ENCODE measurements at regions not wholly inside any gene's neighbourhood (a gene's known extent, or its start where the extent isn't known, plus 50 kb on each side); places are given as distances from the start of the nearest gene placed in this dataset.

DNA sequence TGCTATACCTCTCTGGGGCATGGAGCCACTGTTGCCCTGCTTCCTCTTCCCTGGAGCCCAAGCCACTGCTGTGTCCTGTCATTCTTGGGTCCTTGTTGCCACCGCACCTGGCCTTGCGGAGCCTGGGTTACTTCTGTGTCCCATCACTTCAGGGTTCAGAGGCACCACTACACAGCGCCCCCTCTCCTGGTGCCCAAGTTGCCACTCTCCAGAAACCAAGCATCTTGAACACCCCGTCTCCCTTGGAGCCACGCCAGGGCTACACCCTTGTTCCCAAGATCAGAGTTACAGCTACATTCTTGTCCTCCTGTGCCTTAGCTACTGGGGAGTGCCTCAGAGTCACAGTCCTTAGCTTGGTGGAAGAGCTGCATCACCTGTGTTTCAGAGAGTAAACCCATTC lies 147.2 kb upstream of the CD180 start:
- Histone ChIP-seq H3K79me2 (ENCODE audit: insufficient read depth, low read length) (no peaks in the 10 kb centered on the region), H3K27me3 (ENCODE audit: insufficient read depth, low read length) (peaks cover 8% of the 10 kb centered on the region; the same call in 1 of the 2 replicates), H3K27ac (ENCODE audit: low read depth, low read length) (no peak overlapping the region), H2AFZ (ENCODE audit: low read depth, low read length, poor library complexity, severe bottlenecking) (no peak overlapping the region), H3K9me3 (ENCODE audit: control insufficient read depth in 1 of 2, insufficient read depth in 1 of 2, low read depth in 1 of 2, low read length in 2 of 2) (no peaks in the 10 kb centered on the region), H3K36me3 (ENCODE audit: control insufficient read depth in 1 of 2, insufficient read depth in 2 of 2, low read length in 2 of 2) (no peaks in the 10 kb centered on the region), H3K4me3 (replicated peaks in 1 of 2; ENCODE audit: low read depth in 1 of 2, low read length in 2 of 2) (no peak overlapping the region), H3K4me2 (ENCODE audit: low read length) (no peak overlapping the region), H4K20me1 (ENCODE audit: insufficient read depth) (no peaks in the 10 kb centered on the region), H3K9me2 (ENCODE audit: insufficient read depth) (no peaks in the 10 kb centered on the region), H3K4me1 (ENCODE audit: control insufficient read depth in 1 of 2, insufficient read depth in 2 of 2, low read length in 2 of 2) (no peaks in the 10 kb centered on the region), H3K9ac (ENCODE audit: low read length) (no peak overlapping the region)
- DNase-seq (ENCODE audit: low read depth, low spot score), result no peak
- TF ChIP-seq ATF3 (IDR thresholded peaks at IDR 0.05), result no peak
- TF ChIP-seq, protein P1, sequence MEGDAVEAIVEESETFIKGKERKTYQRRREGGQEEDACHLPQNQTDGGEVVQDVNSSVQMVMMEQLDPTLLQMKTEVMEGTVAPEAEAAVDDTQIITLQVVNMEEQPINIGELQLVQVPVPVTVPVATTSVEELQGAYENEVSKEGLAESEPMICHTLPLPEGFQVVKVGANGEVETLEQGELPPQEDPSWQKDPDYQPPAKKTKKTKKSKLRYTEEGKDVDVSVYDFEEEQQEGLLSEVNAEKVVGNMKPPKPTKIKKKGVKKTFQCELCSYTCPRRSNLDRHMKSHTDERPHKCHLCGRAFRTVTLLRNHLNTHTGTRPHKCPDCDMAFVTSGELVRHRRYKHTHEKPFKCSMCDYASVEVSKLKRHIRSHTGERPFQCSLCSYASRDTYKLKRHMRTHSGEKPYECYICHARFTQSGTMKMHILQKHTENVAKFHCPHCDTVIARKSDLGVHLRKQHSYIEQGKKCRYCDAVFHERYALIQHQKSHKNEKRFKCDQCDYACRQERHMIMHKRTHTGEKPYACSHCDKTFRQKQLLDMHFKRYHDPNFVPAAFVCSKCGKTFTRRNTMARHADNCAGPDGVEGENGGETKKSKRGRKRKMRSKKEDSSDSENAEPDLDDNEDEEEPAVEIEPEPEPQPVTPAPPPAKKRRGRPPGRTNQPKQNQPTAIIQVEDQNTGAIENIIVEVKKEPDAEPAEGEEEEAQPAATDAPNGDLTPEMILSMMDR (IDR thresholded peaks at IDR 0.05 in 2 of 3, conservative IDR thresholded peaks at IDR 0.05 in 1 of 3; ENCODE audit: borderline replicate concordance in 1 of 3, insufficient read depth in 1 of 3, low read depth in 2 of 3, low read length in 2 of 3), result no peak
- TF ChIP-seq CEBPB (IDR thresholded peaks at IDR 0.05; ENCODE audit: low read depth), result no peak
- no peak for TF ChIP-seq ZFX (IDR thresholded peaks at IDR 0.05)
- TF ChIP-seq, protein P2, sequence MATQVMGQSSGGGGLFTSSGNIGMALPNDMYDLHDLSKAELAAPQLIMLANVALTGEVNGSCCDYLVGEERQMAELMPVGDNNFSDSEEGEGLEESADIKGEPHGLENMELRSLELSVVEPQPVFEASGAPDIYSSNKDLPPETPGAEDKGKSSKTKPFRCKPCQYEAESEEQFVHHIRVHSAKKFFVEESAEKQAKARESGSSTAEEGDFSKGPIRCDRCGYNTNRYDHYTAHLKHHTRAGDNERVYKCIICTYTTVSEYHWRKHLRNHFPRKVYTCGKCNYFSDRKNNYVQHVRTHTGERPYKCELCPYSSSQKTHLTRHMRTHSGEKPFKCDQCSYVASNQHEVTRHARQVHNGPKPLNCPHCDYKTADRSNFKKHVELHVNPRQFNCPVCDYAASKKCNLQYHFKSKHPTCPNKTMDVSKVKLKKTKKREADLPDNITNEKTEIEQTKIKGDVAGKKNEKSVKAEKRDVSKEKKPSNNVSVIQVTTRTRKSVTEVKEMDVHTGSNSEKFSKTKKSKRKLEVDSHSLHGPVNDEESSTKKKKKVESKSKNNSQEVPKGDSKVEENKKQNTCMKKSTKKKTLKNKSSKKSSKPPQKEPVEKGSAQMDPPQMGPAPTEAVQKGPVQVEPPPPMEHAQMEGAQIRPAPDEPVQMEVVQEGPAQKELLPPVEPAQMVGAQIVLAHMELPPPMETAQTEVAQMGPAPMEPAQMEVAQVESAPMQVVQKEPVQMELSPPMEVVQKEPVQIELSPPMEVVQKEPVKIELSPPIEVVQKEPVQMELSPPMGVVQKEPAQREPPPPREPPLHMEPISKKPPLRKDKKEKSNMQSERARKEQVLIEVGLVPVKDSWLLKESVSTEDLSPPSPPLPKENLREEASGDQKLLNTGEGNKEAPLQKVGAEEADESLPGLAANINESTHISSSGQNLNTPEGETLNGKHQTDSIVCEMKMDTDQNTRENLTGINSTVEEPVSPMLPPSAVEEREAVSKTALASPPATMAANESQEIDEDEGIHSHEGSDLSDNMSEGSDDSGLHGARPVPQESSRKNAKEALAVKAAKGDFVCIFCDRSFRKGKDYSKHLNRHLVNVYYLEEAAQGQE (IDR thresholded peaks at IDR 0.05; ENCODE audit: low read depth), result no peak
- TF ChIP-seq POLR2AphosphoS5 (IDR thresholded peaks at IDR 0.05; ENCODE audit: low read depth, low read length), result no peak
- TF ChIP-seq RAD21 (IDR thresholded peaks at IDR 0.05; ENCODE audit: low read depth), result no peak
- TF ChIP-seq YY1 (IDR thresholded peaks at IDR 0.05; ENCODE audit: extremely low read depth, insufficient replicate concordance, low read depth, low read length), result no peak
- no peak for TF ChIP-seq EZH2 (IDR thresholded peaks at IDR 0.05)
- no peak for TF ChIP-seq EZH2phosphoT487 (IDR thresholded peaks at IDR 0.05; ENCODE audit: borderline replicate concordance)
- TF ChIP-seq TCF7L2 (IDR thresholded peaks at IDR 0.05; ENCODE audit: borderline replicate concordance, extremely low read depth, insufficient read depth, insufficient read length), result no peak
- no peak for TF ChIP-seq JUND (IDR thresholded peaks at IDR 0.05)
- intact Hi-C loops (cut with micrococcal nuclease), result no loop called here
- no TSS peak for BruUV-seq (replicated peaks)
- POLR2A ChIA-PET, result no interaction called here
- RAD21 ChIA-PET (ENCODE audit: low non-redundant PET in 1 of 2, low total read pairs in 2 of 2, uncharacterized antibody in 2 of 2, unreplicated experiment in 2 of 2), result no interaction called here
- CTCF ChIA-PET, result no interaction called here
- no peak for ATAC-seq
